ENCODE measurements at regions not wholly inside any gene's neighbourhood (a gene's known extent, or its start where the extent isn't known, plus 50 kb on each side); places are given as distances from the start of the nearest gene placed in this dataset.

DNA sequence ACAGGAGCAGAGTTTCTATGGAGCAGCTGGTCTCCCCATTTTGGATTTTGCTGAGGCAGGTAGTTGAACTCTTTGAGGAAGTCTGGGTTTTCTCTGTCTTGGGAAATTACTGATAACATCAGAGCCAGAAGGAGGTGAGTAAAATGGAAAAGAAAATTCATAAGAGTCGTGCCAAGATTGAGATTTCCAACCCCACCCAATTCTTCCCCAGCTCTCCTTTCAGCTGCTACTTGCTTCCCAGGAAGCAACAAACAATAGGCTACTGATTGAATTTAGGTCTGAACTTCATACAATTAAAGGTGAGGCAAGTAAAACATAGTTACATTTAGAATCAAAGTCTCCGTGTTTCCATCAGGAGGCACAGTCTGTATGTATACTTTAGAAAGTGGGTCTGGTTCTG lies 54.6 kb upstream of the EOLA2 start:
- in situ Hi-C loops (cut with HindIII; ENCODE audit: low pct_unique_long_range_greater_than_20kb, low sequenced_read_pairs) = no loop called here
- no peak for DNase-seq (ENCODE audit: low read depth, low spot score)

DNA sequence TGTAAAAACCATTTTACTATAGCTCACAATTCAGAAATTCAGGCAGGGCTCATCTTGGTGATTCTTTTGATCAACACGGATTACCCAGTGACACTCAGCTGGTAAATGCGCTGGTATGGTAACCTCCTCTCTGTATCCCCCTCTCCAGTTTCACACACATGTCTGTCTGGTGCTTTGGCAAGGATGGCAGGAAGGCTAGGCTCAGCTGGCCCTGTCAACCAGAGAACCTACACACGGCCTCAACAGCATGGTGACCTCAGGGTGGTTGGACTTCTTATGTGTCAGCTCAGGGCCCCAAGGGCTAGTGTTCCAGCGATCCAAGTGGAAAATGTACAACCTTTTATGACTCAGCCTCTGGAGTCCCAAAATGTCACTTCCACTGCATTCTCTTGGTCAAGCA lies 55.7 kb upstream of the EOLA2 start:
- in situ Hi-C loops (cut with HindIII; ENCODE audit: low pct_unique_long_range_greater_than_20kb, low sequenced_read_pairs) = no loop called here
- DNase-seq (ENCODE audit: low read depth, low spot score) = no peak

DNA sequence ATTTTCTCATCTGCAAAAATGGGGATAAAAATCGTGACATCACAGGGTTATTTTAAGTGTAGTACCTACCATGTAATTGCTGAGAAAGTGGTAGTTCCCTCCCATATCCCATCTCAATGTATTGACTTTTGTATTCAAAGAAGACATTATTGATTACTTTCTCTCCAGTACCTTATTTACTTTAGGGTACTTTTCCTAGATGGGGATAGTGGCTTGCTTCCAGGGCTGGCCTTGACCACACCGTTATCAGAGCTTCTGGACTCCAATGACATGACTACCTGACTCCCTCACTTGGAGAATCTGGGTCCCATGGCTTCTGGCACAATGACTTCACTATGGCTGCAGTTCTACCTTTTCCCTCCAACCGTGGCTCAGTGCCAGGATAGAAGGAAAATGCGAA lies 58.2 kb upstream of the EOLA2 start:
- DNase-seq (ENCODE audit: low read depth, low spot score) = no peak
- in situ Hi-C loops (cut with HindIII; ENCODE audit: low pct_unique_long_range_greater_than_20kb, low sequenced_read_pairs) = no loop called here

DNA sequence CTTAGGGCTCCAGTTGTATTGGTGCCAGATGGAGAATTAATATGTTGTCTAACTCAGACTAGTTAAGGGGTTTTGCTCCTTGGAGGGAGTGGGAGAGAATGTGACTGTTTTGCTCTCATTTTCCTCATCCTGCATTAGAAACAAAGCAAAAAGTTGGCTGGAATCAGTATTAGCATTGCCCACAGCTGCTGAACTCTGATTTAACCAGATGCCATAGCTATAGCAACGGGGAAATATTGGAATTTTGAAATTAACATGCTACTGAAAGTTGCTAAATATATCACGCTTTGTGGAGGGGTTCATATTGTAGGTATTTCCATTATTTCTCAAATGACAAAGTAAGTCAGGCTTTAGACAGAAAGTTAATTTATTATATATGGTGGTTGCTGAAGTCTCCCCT lies 66.7 kb upstream of the EOLA2 start:
- no peak for DNase-seq (ENCODE audit: low read depth, low spot score)
- in situ Hi-C loops (cut with HindIII; ENCODE audit: low pct_unique_long_range_greater_than_20kb, low sequenced_read_pairs) = no loop called here

DNA sequence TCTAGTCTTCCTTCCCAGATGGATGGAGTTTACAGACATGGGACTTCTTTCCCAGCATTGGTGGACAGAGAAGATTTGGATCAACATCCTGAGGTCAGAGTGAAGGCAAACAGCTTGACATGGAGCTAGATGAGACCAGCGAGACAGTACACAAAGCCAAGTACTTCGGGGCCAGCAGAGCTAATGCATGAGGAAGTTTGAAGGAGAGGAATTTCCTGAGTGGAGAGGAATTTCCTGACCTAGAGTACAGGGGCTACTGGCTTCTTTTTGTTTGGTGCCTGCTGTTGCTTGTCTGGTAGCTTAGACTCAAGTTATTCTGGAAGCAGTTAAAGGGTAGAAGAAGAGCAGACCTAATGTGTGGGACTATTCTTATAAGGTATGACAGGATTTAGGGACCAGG lies 69.1 kb upstream of the EOLA2 start:
- in situ Hi-C loops (cut with HindIII; ENCODE audit: low pct_unique_long_range_greater_than_20kb, low sequenced_read_pairs) = no loop called here
- DNase-seq (ENCODE audit: low read depth, low spot score) = no peak

DNA sequence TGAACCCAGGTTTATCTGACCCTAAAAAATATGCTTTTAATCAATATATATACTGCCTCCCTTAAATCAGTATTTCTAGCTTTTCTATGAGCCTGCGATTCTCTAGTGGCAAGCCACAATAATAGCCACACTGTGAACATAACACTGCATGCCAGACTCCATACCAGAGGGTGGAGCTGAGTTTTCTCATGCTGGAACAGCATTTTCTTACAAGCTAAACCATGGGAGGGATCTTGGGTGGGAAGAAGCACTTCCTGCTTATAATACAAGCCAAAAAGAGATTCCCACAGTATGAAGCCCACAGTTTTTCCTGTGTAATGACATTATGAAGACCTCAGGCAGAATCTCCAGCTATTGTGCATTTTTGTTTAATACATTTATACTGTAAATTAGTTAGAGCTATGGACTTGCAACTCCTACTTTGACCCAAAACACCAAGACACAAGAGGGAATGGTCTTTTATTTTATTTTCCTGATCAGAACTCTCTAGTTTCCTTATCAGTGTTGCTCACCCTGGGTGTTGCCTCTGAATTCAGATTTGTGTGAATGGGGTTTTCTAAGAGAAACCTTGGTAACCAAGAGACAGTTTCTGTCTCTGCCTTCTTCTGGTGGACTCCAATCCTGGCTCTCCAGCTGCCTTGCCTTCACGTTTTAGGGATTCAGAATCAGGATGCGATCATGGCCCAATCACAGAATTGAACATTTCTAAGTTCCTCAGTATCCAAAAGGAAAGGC lies 74.5 kb upstream of the EOLA2 start:
- DNase-seq (ENCODE audit: low read depth, low spot score) = no peak
- in situ Hi-C loops (cut with HindIII; ENCODE audit: low pct_unique_long_range_greater_than_20kb, low sequenced_read_pairs) = no loop called here

DNA sequence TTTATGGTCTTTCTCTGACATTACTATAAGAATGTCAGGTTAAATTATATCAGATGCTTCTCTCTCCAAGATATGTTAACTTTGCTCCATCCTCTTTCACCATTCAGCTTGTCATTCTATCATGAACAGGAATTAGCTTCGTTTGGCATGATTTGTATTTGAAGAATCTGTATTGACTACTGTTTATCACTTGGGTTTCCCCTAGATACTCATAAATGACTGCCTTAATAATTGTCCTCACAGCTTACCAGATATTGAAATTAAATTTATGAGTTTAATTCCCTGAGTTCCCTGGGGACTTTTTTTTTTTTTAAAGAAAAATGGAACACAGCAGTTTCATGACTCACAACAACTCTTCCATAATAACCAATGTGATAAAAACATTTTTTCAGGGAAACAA lies 76.2 kb upstream of the EOLA2 start:
- DNase-seq (ENCODE audit: low read depth, low spot score) = no peak
- in situ Hi-C loops (cut with HindIII; ENCODE audit: low pct_unique_long_range_greater_than_20kb, low sequenced_read_pairs) = no loop called here

DNA sequence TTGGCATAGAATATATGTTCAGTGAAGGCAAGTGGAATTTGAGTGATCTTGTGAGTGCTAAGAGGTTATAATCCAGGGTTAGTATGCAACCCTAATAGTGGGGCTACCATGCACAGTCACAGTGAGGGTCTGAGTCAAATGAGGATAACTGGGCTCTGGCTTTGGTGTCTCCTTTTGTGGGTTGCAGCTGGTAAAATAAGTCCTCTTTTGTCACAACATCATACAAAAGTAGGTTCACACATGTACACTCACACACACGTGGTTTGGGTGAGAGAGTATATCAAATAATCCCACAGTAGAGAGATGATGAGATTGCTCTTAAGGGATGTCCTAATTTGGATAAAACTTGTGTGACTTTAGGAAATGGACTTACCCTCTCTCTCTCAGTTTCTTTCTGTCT lies 79.6 kb upstream of the EOLA2 start:
- in situ Hi-C loops (cut with HindIII; ENCODE audit: low pct_unique_long_range_greater_than_20kb, low sequenced_read_pairs) = no loop called here

DNA sequence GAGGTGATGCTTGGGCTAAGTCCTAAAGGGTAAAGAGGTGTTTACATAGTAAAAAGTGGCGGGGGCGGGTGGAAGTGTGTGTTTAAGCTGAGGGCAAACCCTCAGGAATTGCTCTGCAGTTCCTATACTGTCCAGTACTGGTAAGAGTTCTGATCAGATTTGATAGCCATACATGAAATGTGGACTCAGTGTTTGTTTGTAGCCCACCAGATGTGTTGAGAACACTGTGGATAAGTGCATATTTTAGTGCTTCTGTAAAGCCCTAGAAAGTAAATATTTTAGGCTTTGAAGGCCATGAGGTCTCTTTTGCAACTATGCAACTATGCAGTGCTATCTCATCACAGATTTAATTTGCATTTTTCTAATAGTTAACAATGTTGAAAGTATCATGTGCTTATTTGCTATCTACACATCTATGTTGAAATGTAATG lies 80.7 kb upstream of the EOLA2 start:
- no peak for DNase-seq (ENCODE audit: low read depth, low spot score)
- in situ Hi-C loops (cut with HindIII; ENCODE audit: low pct_unique_long_range_greater_than_20kb, low sequenced_read_pairs) = no loop called here

More for the DNA sequence above, 79.6 kb upstream of the EOLA2 start:
- no peak for DNase-seq (ENCODE audit: low read depth, low spot score)

DNA sequence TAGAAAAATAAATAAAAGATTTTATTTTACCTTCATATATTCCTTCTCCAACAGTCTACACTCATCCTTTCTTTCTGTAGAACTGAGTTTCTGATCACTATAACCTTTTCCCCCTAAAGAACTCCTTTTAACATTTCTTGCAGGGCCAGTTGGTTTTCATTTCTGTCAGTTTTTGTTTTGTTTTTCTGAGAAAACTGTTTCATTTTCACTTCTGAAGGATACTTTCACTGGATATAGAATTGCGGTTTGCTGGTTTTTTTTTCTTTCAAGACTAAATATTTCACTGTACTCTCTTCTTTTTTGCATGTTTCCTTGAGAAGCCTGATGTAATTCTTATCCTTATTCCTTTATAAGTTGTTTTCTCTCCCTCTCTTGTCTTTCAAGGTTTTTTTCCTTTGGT lies 90.4 kb upstream of the EOLA2 start:
- DNase-seq (ENCODE audit: low read depth, low spot score) = no peak
- in situ Hi-C loops (cut with HindIII; ENCODE audit: low pct_unique_long_range_greater_than_20kb, low sequenced_read_pairs) = no loop called here

DNA sequence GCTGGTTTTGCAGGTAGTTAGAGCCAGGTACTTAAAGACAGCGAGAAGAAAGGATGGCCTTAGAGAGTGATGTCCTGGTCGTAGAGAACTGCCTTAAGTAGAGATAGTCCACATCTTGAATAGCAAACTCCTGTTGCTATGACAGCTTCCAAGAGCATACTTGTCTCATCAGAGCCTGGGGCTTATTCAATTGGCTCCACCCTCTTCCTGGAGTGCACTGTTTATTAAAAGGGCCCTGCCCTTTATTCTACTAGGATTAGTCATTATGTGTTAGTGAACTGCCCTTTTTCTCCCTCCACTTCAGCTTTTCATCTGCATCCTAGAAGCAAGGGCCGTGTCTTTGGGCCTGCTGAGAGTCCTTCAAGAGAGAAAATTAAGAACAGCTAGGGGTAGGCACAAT lies 94.5 kb upstream of the EOLA2 start:
- in situ Hi-C loops (cut with HindIII; ENCODE audit: low pct_unique_long_range_greater_than_20kb, low sequenced_read_pairs) = no loop called here
- DNase-seq (ENCODE audit: low read depth, low spot score) = no peak

DNA sequence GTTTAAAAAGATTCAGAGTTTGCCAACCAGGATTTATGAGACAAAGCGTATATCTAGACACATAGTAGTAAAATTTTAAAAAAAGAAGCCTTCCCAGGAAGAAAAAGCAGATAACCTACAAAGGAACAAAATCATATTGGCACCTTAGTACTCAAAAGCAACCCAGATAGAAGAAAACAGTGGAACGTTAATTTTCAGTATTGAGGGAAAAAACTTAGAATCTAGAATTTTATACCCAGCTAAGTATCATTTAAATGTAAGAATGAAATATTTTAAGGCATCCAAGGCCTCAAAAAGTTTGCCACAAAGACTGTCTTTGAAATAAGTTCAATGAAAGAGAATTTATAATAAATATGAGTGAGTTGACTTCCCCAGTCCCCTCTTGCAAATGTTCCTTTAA lies 96.5 kb upstream of the EOLA2 start:
- DNase-seq (ENCODE audit: low read depth, low spot score) = no peak
- in situ Hi-C loops (cut with HindIII; ENCODE audit: low pct_unique_long_range_greater_than_20kb, low sequenced_read_pairs) = no loop called here

DNA sequence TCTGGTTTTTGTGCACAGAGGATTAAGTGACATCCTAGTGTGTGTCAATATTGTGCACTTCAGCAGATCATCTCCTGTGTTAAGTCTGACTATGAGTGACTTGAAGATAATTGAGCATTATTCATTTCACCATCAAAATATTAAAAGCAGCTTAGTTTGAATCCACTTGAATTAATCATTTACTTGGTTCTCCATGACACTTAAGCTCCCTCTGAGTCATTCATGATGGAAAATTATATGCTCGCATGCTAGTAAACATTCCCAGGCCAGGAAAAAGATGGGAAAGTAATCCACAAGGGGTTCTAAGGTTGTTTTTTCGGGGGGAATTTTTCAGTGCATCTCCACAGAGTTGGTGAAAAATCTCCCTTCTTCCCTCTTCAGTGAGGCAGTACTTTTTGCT lies 97.2 kb upstream of the EOLA2 start:
- in situ Hi-C loops (cut with HindIII; ENCODE audit: low pct_unique_long_range_greater_than_20kb, low sequenced_read_pairs) = no loop called here
- no peak for DNase-seq (ENCODE audit: low read depth, low spot score)

DNA sequence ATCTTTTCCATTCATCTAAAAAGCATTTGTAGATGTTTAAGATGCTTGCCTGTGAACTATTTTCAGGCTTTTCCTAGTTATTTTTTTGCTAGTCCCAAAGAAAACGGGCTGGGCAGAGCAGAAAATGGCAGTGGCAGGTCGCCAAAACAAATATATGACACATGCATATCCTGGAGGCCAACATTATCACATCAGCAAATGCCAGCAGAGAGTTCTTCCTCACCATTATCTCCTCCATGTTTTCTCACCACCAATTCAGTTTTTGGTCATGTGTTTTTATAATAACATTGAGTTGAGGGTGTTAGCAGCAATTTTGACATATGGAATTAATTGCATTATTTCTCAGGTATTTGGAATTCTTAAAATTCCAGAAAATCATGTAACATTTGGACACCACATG lies 97.9 kb upstream of the EOLA2 start:
- in situ Hi-C loops (cut with HindIII; ENCODE audit: low pct_unique_long_range_greater_than_20kb, low sequenced_read_pairs) = no loop called here
- no peak for DNase-seq (ENCODE audit: low read depth, low spot score)

DNA sequence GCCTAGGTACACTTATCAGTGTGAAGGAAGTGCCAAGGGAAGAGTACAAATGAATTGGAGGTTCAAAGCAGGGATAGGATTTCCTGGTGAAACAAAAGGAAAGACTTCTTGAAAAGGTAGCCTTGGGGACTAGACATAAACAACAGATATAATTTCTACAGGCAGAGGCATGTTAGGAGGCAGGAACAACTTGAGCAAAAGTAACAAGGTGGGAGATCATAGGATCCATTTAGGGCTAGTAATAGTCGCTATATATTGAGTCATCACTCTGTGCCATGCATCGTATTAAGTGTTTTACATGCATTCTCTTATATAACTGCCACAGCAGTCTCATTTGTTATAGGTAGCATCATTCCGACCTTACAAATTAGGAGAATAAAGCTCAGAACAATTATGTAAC lies 98.3 kb upstream of the EOLA2 start:
- no peak for DNase-seq (ENCODE audit: low read depth, low spot score)
- in situ Hi-C loops (cut with HindIII; ENCODE audit: low pct_unique_long_range_greater_than_20kb, low sequenced_read_pairs) = no loop called here

DNA sequence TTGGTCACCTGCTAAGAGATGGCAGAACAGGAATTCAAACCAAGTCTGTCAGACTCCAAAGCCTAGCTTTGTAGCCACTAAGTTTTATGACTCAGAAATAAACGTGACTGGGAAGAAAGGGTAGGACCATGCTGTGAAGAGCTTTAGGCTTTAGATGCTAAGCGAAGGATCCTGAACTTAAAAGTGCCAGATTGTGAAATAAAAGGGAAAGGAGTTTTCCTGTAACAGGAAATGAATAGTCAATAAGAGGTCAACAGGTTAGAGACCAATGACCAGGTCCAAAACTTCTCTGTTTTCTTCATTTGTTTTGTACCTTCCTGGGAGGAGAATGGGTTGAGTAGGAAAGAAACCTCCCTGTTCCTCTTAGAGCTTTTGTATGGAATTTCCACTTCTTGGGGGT lies 98.8 kb upstream of the EOLA2 start:
- DNase-seq (ENCODE audit: low read depth, low spot score) = no peak
- in situ Hi-C loops (cut with HindIII; ENCODE audit: low pct_unique_long_range_greater_than_20kb, low sequenced_read_pairs) = no loop called here

DNA sequence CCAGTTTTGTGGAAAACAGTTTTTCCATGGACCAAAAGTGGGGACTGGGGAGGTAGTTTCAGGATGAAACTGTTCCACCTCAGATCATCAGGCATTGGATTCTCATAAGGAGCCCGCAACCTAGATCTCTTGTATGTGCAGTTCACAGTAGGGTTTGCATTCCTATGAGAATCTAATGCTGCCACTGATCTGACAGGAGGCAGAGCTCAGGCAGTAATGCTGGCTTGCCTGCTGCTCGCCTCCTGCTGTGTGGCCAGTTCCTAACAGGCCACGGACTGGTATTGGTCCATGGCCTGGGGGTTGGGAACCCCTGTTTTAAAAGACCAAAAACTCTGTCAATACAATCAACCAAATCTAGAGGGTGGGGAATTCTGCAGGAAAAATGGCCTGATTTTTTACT lies 100.0 kb upstream of the EOLA2 start:
- DNase-seq (ENCODE audit: low read depth, low spot score) = no peak
- in situ Hi-C loops (cut with HindIII; ENCODE audit: low pct_unique_long_range_greater_than_20kb, low sequenced_read_pairs) = no loop called here

DNA sequence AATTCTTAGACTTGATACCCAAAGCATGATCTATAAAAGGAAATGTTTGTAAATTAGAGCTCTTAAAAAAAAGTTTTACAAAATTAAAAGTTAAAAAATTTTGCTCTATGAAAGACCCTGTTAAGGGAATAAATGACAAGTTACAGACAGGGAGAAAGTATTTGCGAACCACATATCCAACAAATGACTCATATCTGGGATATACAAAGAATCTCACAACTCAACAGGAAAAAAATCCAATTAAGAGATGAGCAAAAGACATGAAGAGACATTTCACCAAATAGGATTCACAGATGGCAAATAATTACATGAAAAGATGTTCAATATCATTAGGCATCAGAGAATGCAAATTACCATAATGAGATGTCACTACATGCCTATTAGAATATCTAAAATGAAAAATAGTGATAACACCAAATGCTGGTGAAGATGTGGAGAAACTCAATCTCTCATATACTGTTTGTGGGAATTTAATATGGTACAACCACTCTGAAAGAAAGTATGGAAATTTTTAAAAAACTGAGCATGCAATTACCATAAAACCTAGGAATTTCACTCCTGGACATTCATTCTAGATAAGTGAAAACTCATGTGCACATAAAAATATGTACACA lies 100.8 kb upstream of the EOLA2 start:
- in situ Hi-C loops (cut with HindIII; ENCODE audit: low pct_unique_long_range_greater_than_20kb, low sequenced_read_pairs) = no loop called here
- DNase-seq (ENCODE audit: low read depth, low spot score) = no peak

DNA sequence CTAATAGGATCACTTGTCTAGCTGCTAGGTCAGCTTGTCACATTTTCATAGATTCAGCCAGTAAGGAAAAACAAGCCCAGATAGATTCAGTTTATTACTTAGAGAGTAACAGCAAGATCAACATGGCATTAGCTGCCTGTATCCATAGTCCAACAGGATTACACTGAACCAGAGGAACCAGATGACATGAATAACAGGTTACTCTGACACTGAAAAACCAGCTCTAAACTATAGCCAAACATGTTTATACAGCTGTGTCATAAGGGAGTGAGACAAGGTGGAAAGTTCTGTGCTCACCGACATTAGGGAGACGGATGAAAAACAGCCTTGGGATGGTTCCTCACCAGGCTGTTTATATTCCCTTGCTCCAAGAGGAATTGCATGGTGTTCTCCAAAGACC lies 102.9 kb upstream of the EOLA2 start:
- DNase-seq (ENCODE audit: low read depth, low spot score) = no peak

DNA sequence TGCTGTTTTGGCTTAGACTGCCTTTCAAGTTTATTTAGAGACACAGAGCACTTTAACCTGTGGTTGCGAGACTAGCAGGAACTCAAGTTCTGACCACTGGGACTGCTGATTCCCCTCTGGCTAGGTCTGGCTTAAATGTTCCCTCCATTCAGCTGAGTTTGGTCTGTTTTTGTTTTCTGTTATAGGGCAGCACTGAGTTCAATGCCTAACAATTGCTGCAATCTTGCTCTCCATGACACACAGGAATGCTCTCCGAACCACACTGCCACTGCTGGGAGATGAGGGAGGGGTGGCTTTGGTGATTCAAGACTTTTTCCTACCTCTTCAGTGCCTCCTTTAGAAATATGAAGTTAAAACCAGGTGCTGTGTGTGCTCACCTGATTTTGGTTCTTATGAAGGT lies 106.3 kb upstream of the EOLA2 start:
- DNase-seq (ENCODE audit: low read depth, low spot score) = no peak
- in situ Hi-C loops (cut with HindIII; ENCODE audit: low pct_unique_long_range_greater_than_20kb, low sequenced_read_pairs) = no loop called here

More for the DNA sequence above, 102.9 kb upstream of the EOLA2 start:
- in situ Hi-C loops (cut with HindIII; ENCODE audit: low pct_unique_long_range_greater_than_20kb, low sequenced_read_pairs) = no loop called here
